GM12892 (cell line): ENCODE measurements at regions not wholly inside any gene's neighbourhood (a gene's known extent, or its start where the extent isn't known, plus 50 kb on each side); places are given as distances from the start of the nearest gene placed in this dataset.
A peak's percentile ranks its signal among the peaks of the same experiment; 100 is the strongest.
"Not testable (repeated sequence)": the region's sequence is repeated elsewhere in the genome, so short reads cannot be mapped to it uniquely, and the experiment has no call there.

Experiments
- DNase-seq: peaks from one replicate; pipeline ENCODE4 v3.0.0; 2011; ENCODE audit not compliant: insufficient read length
- FAIRE-seq: peaks from 2 replicates; lab custom pipeline; 2011; peaks lifted over from hg19 to GRCh38; lab: Jason Lieb, UNC
- POLR2A ChIP-seq: IDR thresholded peaks from 2 replicates; pipeline ENCODE4 v1.6.1; 2011; ENCODE audit warnings: low read depth, low read length, control low read depth
- POLR2AphosphoS5 ChIP-seq: IDR thresholded peaks from 2 replicates; pipeline ENCODE4 v1.6.1; 2011; ENCODE audit warnings: low read depth, low read length, control low read depth
- TAF1 ChIP-seq: IDR thresholded peaks from 2 replicates; pipeline ENCODE4 v1.6.1; 2011; ENCODE audit warnings: low read depth, mild to moderate bottlenecking, control low read depth, low read length, borderline replicate concordance

GRCh38 chr12:67893022-67893580 lies 96.1 kb upstream of the IFNG-AS1 start:
- FAIRE-seq (no peak), DNase-seq (no peak)
- TF ChIP-seq POLR2A (no peak), POLR2AphosphoS5 (no peak), TAF1 (no peak)

GRCh38 chr12:67900418-67900817 lies 88.8 kb upstream of the IFNG-AS1 start:
- FAIRE-seq: not testable (repeated sequence)

GRCh38 chr12:67909091-67909531 lies 80.1 kb upstream of the IFNG-AS1 start:
- FAIRE-seq: no peak
- no peak for DNase-seq
- TF ChIP-seq TAF1 (no peak), POLR2A (no peak), POLR2AphosphoS5 (no peak)

More at GRCh38 chr12:67900418-67900817, 88.8 kb upstream of the IFNG-AS1 start:
- DNase-seq: not testable (repeated sequence)

- DNase-seq: no peak
- TF ChIP-seq POLR2A: no peak
- no peak for TF ChIP-seq TAF1
- no peak for TF ChIP-seq POLR2AphosphoS5
- FAIRE-seq: no peak
These were observed 79.6 kb upstream of the IFNG-AS1 start for GRCh38 chr12:67909681-67910080.

- no peak for FAIRE-seq
These were observed 78.6 kb upstream of the IFNG-AS1 start for GRCh38 chr12:67910360-67911274.

GRCh38 chr12:67911275-67911600 lies 78.0 kb upstream of the IFNG-AS1 start:
- FAIRE-seq (no peak), DNase-seq (no peak)
- no peak for TF ChIP-seq POLR2AphosphoS5
- TF ChIP-seq POLR2A: no peak
- TF ChIP-seq TAF1: no peak

More at GRCh38 chr12:67910360-67911274, 78.6 kb upstream of the IFNG-AS1 start:
- DNase-seq: no peak
- no peak for TF ChIP-seq TAF1
- no peak for TF ChIP-seq POLR2A
- TF ChIP-seq POLR2AphosphoS5: no peak

GRCh38 chr12:67911789-67912188 lies 77.5 kb upstream of the IFNG-AS1 start:
- DNase-seq (no peak), FAIRE-seq (no peak)
- TF ChIP-seq TAF1 (no peak), POLR2AphosphoS5 (no peak), POLR2A (no peak)

- TF ChIP-seq POLR2A (no peak), TAF1 (no peak), POLR2AphosphoS5 (no peak)
- no peak for FAIRE-seq
- DNase-seq: no peak
These were observed 73.9 kb upstream of the IFNG-AS1 start for GRCh38 chr12:67915335-67915851.

GRCh38 chr12:67916266-67916970 lies 72.8 kb upstream of the IFNG-AS1 start:
- TF ChIP-seq POLR2A (no peak), POLR2AphosphoS5 (no peak), TAF1 (no peak)
- DNase-seq: no peak
- FAIRE-seq: peak; percentile 5

GRCh38 chr12:67917811-67918210 lies 71.4 kb upstream of the IFNG-AS1 start:
- FAIRE-seq (no peak), DNase-seq (no peak)
- TF ChIP-seq POLR2A (no peak), POLR2AphosphoS5 (no peak), TAF1 (no peak)

- DNase-seq (no peak), FAIRE-seq (no peak)
- TF ChIP-seq POLR2A (no peak), POLR2AphosphoS5 (no peak), TAF1 (no peak)
These were observed 70.8 kb upstream of the IFNG-AS1 start for GRCh38 chr12:67918441-67918840.

- no peak for DNase-seq
- TF ChIP-seq TAF1 (no peak), POLR2AphosphoS5 (no peak), POLR2A (no peak)
- no peak for FAIRE-seq
These were observed 69.8 kb upstream of the IFNG-AS1 start for GRCh38 chr12:67919406-67919805.
